SK-N-SH treated with all-trans-retinoic acid at 6 μM for 48 hours (cell line): ENCODE measurements at regions not wholly inside any gene's neighbourhood (a gene's known extent, or its start where the extent isn't known, plus 50 kb on each side); places are given as distances from the start of the nearest gene placed in this dataset.

ENCODE experiments used
- PPARA ChIP-seq: fragments of 250-450 bp; sonication (Bioruptor Pico); IDR thresholded peaks from 2 replicates; pipeline ENCODE4 v1.5.0; 2020; ENCODE audit warnings: mild to moderate bottlenecking, borderline replicate concordance
- SNAI2 ChIP-seq: fragments of 250-450 bp; sonication (Bioruptor Pico); IDR thresholded peaks from 2 replicates; pipeline ENCODE4 v1.5.0; 2020; ENCODE audit warnings: mild to moderate bottlenecking, moderate library complexity
- TF ChIP-seq, protein P1 (sequence below): fragments of 250-450 bp; sonication (Bioruptor Pico); IDR thresholded peaks from 2 replicates; pipeline ENCODE4 v1.8.0; 2020; ENCODE audit warnings: mild to moderate bottlenecking, moderate library complexity, borderline replicate concordance

DNA sequence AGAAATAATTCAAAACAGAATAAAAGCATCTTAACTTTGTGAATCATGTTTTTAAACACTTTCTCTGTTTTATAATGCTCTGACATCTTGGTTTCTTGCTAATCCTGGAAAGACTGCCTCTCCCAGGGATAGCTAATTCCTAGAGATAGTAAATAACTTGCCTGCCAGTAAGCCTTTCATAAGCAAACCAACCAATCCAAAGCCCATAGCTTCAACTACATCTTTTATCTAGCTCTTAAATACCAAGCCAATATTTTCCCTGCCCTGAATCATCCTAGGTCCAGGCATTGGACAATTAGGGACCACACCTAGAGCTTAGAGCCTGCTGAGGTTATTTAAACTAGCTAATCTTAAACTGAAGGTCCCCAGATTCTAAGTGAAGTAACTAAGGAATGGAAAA lies 223.7 kb upstream of the DIPK2B start:
- TF ChIP-seq, protein P1, sequence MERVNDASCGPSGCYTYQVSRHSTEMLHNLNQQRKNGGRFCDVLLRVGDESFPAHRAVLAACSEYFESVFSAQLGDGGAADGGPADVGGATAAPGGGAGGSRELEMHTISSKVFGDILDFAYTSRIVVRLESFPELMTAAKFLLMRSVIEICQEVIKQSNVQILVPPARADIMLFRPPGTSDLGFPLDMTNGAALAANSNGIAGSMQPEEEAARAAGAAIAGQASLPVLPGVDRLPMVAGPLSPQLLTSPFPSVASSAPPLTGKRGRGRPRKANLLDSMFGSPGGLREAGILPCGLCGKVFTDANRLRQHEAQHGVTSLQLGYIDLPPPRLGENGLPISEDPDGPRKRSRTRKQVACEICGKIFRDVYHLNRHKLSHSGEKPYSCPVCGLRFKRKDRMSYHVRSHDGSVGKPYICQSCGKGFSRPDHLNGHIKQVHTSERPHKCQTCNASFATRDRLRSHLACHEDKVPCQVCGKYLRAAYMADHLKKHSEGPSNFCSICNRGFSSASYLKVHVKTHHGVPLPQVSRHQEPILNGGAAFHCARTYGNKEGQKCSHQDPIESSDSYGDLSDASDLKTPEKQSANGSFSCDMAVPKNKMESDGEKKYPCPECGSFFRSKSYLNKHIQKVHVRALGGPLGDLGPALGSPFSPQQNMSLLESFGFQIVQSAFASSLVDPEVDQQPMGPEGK: no peak
- TF ChIP-seq SNAI2 (CRISPR knock-in tag) (no peak), PPARA (CRISPR knock-in tag) (no peak)
